GM23338 (cell line): ENCODE measurements at regions not wholly inside any gene's neighbourhood (a gene's known extent, or its start where the extent isn't known, plus 50 kb on each side); places are given as distances from the start of the nearest gene placed in this dataset.
"Not testable (repeated sequence)": the region's sequence is repeated elsewhere in the genome, so short reads cannot be mapped to it uniquely, and the experiment has no call there.

Experiments used
- ATAC-seq: fragments of 200-7000 bp; cut with Tn5 transposase; 3 replicates; pipeline ENCODE4 v1.9.1; 2020
- DNase-seq: peaks from one replicate; pipeline ENCODE4 v3.0.0-alpha.2; 2015; ENCODE audit warnings: low spot score
- H2AFZ ChIP-seq: fragments of 200-600 bp; sonication (generic); 2 replicates; pipeline ENCODE4 v1.8.0; 2016; ENCODE audit warnings: antibody characterized with exemption, mild to moderate bottlenecking, moderate library complexity
- H3F3A ChIP-seq: fragments of 200-600 bp; sonication (generic); replicated peaks from 2 replicates; pipeline ENCODE4 v1.8.0; 2017; ENCODE audit warnings: antibody characterized with exemption, mixed run types, low read depth
- H3K27ac ChIP-seq: fragments of 200-600 bp; sonication (generic); 2 replicates; pipeline ENCODE4 v1.6.1; 2016; ENCODE audit warnings: low read depth
- H3K27me3 ChIP-seq: fragments of 200-600 bp; sonication (generic); 2 replicates; pipeline ENCODE4 v1.8.0; 2016; ENCODE audit warnings: mild to moderate bottlenecking, mixed run types, moderate library complexity; ENCODE audit not compliant: insufficient read depth
- H3K36me3 ChIP-seq: fragments of 200-600 bp; sonication (generic); 2 replicates; pipeline ENCODE4 v1.8.0; 2016; ENCODE audit warnings: mild to moderate bottlenecking; ENCODE audit not compliant: insufficient read depth
- H3K4me1 ChIP-seq: fragments of 200-600 bp; sonication (generic); 2 replicates; pipeline ENCODE4 v1.8.0; 2016; ENCODE audit warnings: mild to moderate bottlenecking, moderate library complexity; ENCODE audit not compliant: insufficient read depth
- H3K4me2 ChIP-seq: fragments of 200-600 bp; sonication (generic); 2 replicates; pipeline ENCODE4 v1.7.1; 2017; ENCODE audit warnings: mixed run types
- H3K4me3 ChIP-seq: fragments of 200-600 bp; sonication (generic); 2 replicates; pipeline ENCODE4 v1.6.1; 2016; ENCODE audit warnings: mixed run types
- H3K79me2 ChIP-seq: fragments of 200-600 bp; sonication (generic); replicated peaks from 2 replicates; pipeline ENCODE4 v1.8.0; 2017; ENCODE audit warnings: mild to moderate bottlenecking; ENCODE audit not compliant: insufficient read depth
- H3K9me2 ChIP-seq: fragments of 200-600 bp; sonication (generic); 2 replicates; pipeline ENCODE4 v1.8.0; 2017; ENCODE audit not compliant: insufficient read depth
- H4K20me1 ChIP-seq: fragments of 200-600 bp; sonication (generic); replicated peaks from 2 replicates; pipeline ENCODE4 v1.8.0; 2017; ENCODE audit warnings: mild to moderate bottlenecking; ENCODE audit not compliant: insufficient read depth
- H3K27ac Mint-ChIP-seq: 2 replicates; pipeline ENCODE4 v1.8.0; 2020; ENCODE audit warnings: inconsistent platforms, mild to moderate bottlenecking, moderate library complexity, mixed read lengths
- H3K27me3 Mint-ChIP-seq: 3 replicates; pipeline ENCODE4 v1.8.0; 2022; ENCODE audit warnings: low read depth, mild to moderate bottlenecking, moderate library complexity, mixed read lengths, inconsistent platforms; ENCODE audit not compliant: insufficient read depth, poor library complexity
- H3K36me3 Mint-ChIP-seq: 3 replicates; pipeline ENCODE4 v1.8.0; 2021; ENCODE audit warnings: low read depth, mild to moderate bottlenecking, inconsistent platforms, moderate library complexity, mixed read lengths
- H3K4me1 Mint-ChIP-seq: 3 replicates; pipeline ENCODE4 v1.8.0; 2020; ENCODE audit warnings: mild to moderate bottlenecking, inconsistent platforms, mixed read lengths
- H3K4me3 Mint-ChIP-seq: 3 replicates; pipeline ENCODE4 v1.8.0; 2021; ENCODE audit warnings: moderate library complexity, mild to moderate bottlenecking, inconsistent platforms, mixed read lengths
- H3K9me3 Mint-ChIP-seq: 3 replicates; pipeline ENCODE4 v1.8.0; 2020; ENCODE audit warnings: moderate library complexity, mild to moderate bottlenecking, inconsistent platforms, mixed read lengths
- CTCF ChIP-seq, 2 experiments: fragments of 200-600 bp in 1 of 2; sonication (generic) in 1 of 2; conservative IDR thresholded peaks; 2 replicates each; pipeline versions ENCODE4 v1.5.1 to v1.6.1; 2016 to 2017; ENCODE audit warnings: antibody characterized with exemption in 2 of 2, low read depth in 2 of 2, mild to moderate bottlenecking in 2 of 2, moderate library complexity in 1 of 2
- STAT1 ChIP-seq: IDR thresholded peaks from one replicate; pipeline ENCODE4 v1.6.1; 2016; ENCODE audit warnings: antibody characterized with exemption; ENCODE audit not compliant: unreplicated experiment
- ZNF114 ChIP-seq: fragments of 250-450 bp; sonication (Bioruptor Pico); IDR thresholded peaks from 2 replicates; pipeline ENCODE4 v1.5.0; 2020; ENCODE audit warnings: mild to moderate bottlenecking, moderate library complexity
- ZNF462 ChIP-seq: fragments of 250-450 bp; sonication (Bioruptor Pico); IDR thresholded peaks from 2 replicates; pipeline ENCODE4 v1.5.0; 2020; ENCODE audit warnings: mild to moderate bottlenecking, moderate library complexity

- TF ChIP-seq ZNF462 (CRISPR knock-in tag) (no peak), CTCF (conservative IDR thresholded peaks at IDR 0.05; ENCODE audit: low read depth in 2 of 2) (no peak)
Measured at GRCh38 chr7:109460296-109460695, 890.6 kb downstream of the DNAJB9 start (continued).

DNA sequence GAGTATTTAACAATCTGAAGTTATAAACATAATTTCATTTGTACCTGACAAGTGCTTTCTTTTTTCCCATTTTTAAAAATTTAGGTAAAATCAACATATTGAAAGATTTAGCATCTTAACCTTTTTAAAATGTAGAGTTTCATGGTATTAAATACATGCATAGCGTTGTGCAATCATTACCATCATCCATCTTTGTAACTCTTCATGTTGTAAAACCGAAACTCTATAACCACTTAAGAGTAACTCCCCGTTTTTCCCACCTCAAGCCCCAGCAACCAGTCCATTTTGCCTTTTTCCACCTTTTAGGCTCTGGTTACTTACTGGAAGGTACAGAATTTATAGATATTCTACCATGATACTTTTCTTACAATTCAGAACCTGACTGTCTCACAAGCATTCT, 892.5 kb downstream of the DNAJB9 start:
- no peaks in the 10 kb centered on the region for H3K79me2 ChIP-seq
- Mint-ChIP-seq H3K27ac (no peak overlapping the region), H3K4me3 (no peak overlapping the region), H3K9me3 (peaks cover 2% of the 10 kb centered on the region; the same call in 1 of the 3 replicates), H3K4me1 (no peaks in the 10 kb centered on the region), H3K36me3 (no peaks in the 10 kb centered on the region), H3K27me3 (no peaks in the 10 kb centered on the region)
- no peaks in the 10 kb centered on the region for H3F3A ChIP-seq
- H2AFZ ChIP-seq, result peak overlapping the region; percentile 34; the same call in 1 of the 2 replicates
- no peaks in the 10 kb centered on the region for H3K27me3 ChIP-seq
- H3K4me2 ChIP-seq, result no peak overlapping the region
- TF ChIP-seq ZNF114 (CRISPR knock-in tag), result no peak
- no peak for TF ChIP-seq STAT1
- H3K4me1 ChIP-seq, result no peaks in the 10 kb centered on the region
- ATAC-seq, result no peak
- no peak for DNase-seq
- no peaks in the 10 kb centered on the region for H3K9me2 ChIP-seq
- no peaks in the 10 kb centered on the region for H3K36me3 ChIP-seq
- H3K27ac ChIP-seq, result no peak overlapping the region
- no peaks in the 10 kb centered on the region for H4K20me1 ChIP-seq
- H3K4me3 ChIP-seq, result no peak overlapping the region

DNA sequence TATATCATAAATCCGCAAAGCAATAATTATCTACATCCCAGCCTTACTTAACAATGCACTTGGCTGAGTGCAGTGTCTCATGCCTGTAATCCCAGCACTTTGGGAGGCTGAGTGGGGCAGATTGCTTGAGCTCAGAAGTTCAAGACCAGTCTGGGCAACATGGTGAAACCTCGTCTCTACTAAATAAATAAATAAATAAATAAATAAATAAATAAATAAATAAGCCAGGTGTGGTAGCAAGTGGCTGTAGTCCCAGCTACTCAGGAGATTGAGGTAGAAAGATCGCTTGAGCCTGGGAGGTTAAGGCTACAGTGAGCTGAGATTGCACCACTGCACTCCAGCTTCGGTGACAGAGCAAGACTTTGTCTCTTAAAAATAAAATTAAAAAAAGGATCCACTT, 898.1 kb downstream of the DNAJB9 start:
- H3K27me3 Mint-ChIP-seq, H3K27me3 ChIP-seq, H3K36me3 Mint-ChIP-seq, H3K36me3 ChIP-seq, DNase-seq, H3K4me3 Mint-ChIP-seq, H3K4me1 Mint-ChIP-seq, H3F3A ChIP-seq, H3K9me3 Mint-ChIP-seq, H3K79me2 ChIP-seq, H3K9me2 ChIP-seq, ATAC-seq, H2AFZ ChIP-seq, H3K27ac ChIP-seq, H3K4me1 ChIP-seq, H3K27ac Mint-ChIP-seq, H4K20me1 ChIP-seq, H3K4me3 ChIP-seq, H3K4me2 ChIP-seq: not testable (repeated sequence)
